MM.1S (cell line): ENCODE measurements at regions not wholly inside any gene's neighbourhood (a gene's known extent, or its start where the extent isn't known, plus 50 kb on each side); places are given as distances from the start of the nearest gene placed in this dataset.

Source experiments
- DNase-seq: peaks from one replicate; pipeline ENCODE4 v3.0.0-alpha.2; 2015
- H2AFZ ChIP-seq: fragments of 300-600 bp; sonication (generic); 2 replicates; pipeline ENCODE4 v1.6.0; 2016; ENCODE audit warnings: antibody characterized with exemption, low read length
- H3F3A ChIP-seq: fragments of 300-600 bp; sonication (generic); 2 replicates; pipeline ENCODE4 v1.6.1; 2016; ENCODE audit warnings: mild to moderate bottlenecking, antibody characterized with exemption, low read length, moderate library complexity, mixed read lengths; ENCODE audit not compliant: insufficient read depth
- H3K27ac ChIP-seq: fragments of 300-600 bp; sonication (generic); 2 replicates; pipeline ENCODE4 v1.5.1; 2016; ENCODE audit warnings: mild to moderate bottlenecking, low read length
- H3K27me3 ChIP-seq: fragments of 300-600 bp; sonication (generic); replicated peaks from 2 replicates; pipeline ENCODE4 v1.6.0; 2016; ENCODE audit warnings: low read length; ENCODE audit not compliant: insufficient read depth
- H3K36me3 ChIP-seq: fragments of 300-600 bp; sonication (generic); replicated peaks from 2 replicates; pipeline ENCODE4 v1.6.1; 2016; ENCODE audit warnings: mild to moderate bottlenecking, low read length, mixed read lengths; ENCODE audit not compliant: insufficient read depth
- H3K4me1 ChIP-seq: fragments of 300-600 bp; sonication (generic); 2 replicates; pipeline ENCODE4 v1.6.1; 2016; ENCODE audit warnings: low read length, mixed read lengths
- H3K4me2 ChIP-seq: fragments of 300-600 bp; sonication (generic); 2 replicates; pipeline ENCODE4 v1.6.0; 2016; ENCODE audit warnings: low read depth, low read length
- H3K4me3 ChIP-seq: fragments of 300-600 bp; sonication (generic); 2 replicates; pipeline ENCODE4 v1.5.1; 2016; ENCODE audit warnings: low read length, mixed read lengths
- H3K79me2 ChIP-seq: fragments of 300-600 bp; sonication (generic); 2 replicates; pipeline ENCODE4 v1.6.1; 2016; ENCODE audit warnings: mixed run types, low read length, mixed read lengths
- H3K9ac ChIP-seq: fragments of 300-600 bp; sonication (generic); 2 replicates; pipeline ENCODE4 v1.6.1; 2016; ENCODE audit warnings: low read length, mixed read lengths
- H3K9me2 ChIP-seq: fragments of 300-600 bp; sonication (generic); replicated peaks from 2 replicates; pipeline ENCODE4 v1.6.1; 2016; ENCODE audit warnings: mild to moderate bottlenecking, low read length, mixed read lengths; ENCODE audit not compliant: insufficient read depth
- H3K9me3 ChIP-seq: fragments of 300-600 bp; sonication (generic); replicated peaks from 2 replicates; pipeline ENCODE4 v1.6.1; 2016; ENCODE audit warnings: mild to moderate bottlenecking, low read length, mixed read lengths; ENCODE audit not compliant: insufficient read depth
- H4K20me1 ChIP-seq: fragments of 300-600 bp; sonication (generic); 2 replicates; pipeline ENCODE4 v1.6.1; 2016; ENCODE audit warnings: mild to moderate bottlenecking, low read length, moderate library complexity, mixed read lengths; ENCODE audit not compliant: insufficient read depth
- CTCF ChIP-seq: fragments of 300-600 bp; sonication (generic); IDR thresholded peaks from 2 replicates; pipeline ENCODE4 v1.5.1; 2016; ENCODE audit warnings: antibody characterized with exemption, low read length, mixed read lengths
- EZH2 ChIP-seq: fragments of 300-600 bp; sonication (generic); optimal IDR thresholded peaks from 2 replicates; pipeline ENCODE3; 2017; ENCODE audit warnings: low read depth, mild to moderate bottlenecking, antibody characterized with exemption, low read length, mixed read lengths
- EZH2phosphoT487 ChIP-seq: fragments of 300-600 bp; sonication (generic); IDR thresholded peaks from 2 replicates; pipeline ENCODE4 v1.6.1; 2018; ENCODE audit warnings: antibody characterized with exemption, low read length

GRCh38 chr10:69736886-69737641, 64.6 kb upstream of the COL13A1 start:
- H3K9ac ChIP-seq = no peak overlapping the region
- peaks cover 92% of the 10 kb centered on the region for H3K27me3 ChIP-seq
- no peak overlapping the region for H3K4me3 ChIP-seq
- no peaks in the 10 kb centered on the region for H3K9me3 ChIP-seq
- no peak overlapping the region for H3K4me2 ChIP-seq
- 0 out of 2 replicates have a peak, but pooled peaks cover 5% of the 10 kb centered on the region for H4K20me1 ChIP-seq
- no peak overlapping the region for H3K27ac ChIP-seq
- no peaks in the 10 kb centered on the region for H3K79me2 ChIP-seq
- no peaks in the 10 kb centered on the region for H3K9me2 ChIP-seq
- H3K36me3 ChIP-seq = no peaks in the 10 kb centered on the region
- TF ChIP-seq CTCF (no peak), EZH2phosphoT487 (no peak), EZH2 (no peak)
- H2AFZ ChIP-seq = no peak overlapping the region
- peaks cover 15% of the 10 kb centered on the region for H3K4me1 ChIP-seq
- DNase-seq = no peak
- H3F3A ChIP-seq = no peaks in the 10 kb centered on the region

DNA sequence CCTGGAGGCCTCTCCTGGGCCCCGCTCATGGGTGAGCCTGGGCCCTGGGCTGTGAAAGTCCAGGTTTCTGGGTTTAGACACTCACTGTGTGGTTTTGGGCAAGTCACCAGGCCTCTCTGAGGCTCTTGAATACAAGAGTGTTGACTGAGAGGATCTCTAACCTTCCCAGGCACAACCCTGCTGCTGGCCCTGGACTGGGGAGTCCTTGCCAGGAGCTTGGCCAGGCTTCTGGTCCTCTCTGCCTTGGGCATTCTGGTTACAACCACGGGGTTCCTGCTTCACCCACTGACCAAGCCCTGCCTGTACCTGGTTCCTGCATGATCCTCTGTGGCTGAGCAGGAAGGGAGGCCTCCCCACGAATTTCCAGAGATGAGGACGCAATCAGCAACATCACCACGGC, 63.6 kb upstream of the COL13A1 start:
- H3K36me3 ChIP-seq = no peaks in the 10 kb centered on the region
- no peaks in the 10 kb centered on the region for H3K79me2 ChIP-seq
- no peak overlapping the region for H3K4me3 ChIP-seq
- H3K4me1 ChIP-seq = peaks cover 15% of the 10 kb centered on the region
- no peak overlapping the region for H3K27ac ChIP-seq
- H3K9me3 ChIP-seq = no peaks in the 10 kb centered on the region
- DNase-seq = no peak
- H3F3A ChIP-seq = no peaks in the 10 kb centered on the region
- peaks cover 92% of the 10 kb centered on the region for H3K27me3 ChIP-seq
- TF ChIP-seq EZH2 (no peak), EZH2phosphoT487 (no peak), CTCF (no peak)
- no peak overlapping the region for H3K4me2 ChIP-seq
- no peaks in the 10 kb centered on the region for H3K9me2 ChIP-seq
- H4K20me1 ChIP-seq = 0 out of 2 replicates have a peak, but pooled peaks cover 5% of the 10 kb centered on the region
- H2AFZ ChIP-seq = no peak overlapping the region
- H3K9ac ChIP-seq = no peak overlapping the region

GRCh38 chr10:69738858-69739435, 62.8 kb upstream of the COL13A1 start:
- DNase-seq = no peak
- H3K27me3 ChIP-seq = peaks cover 92% of the 10 kb centered on the region
- H3K79me2 ChIP-seq = no peaks in the 10 kb centered on the region
- H3K9ac ChIP-seq = no peak overlapping the region
- no peaks in the 10 kb centered on the region for H3F3A ChIP-seq
- H3K9me2 ChIP-seq = no peaks in the 10 kb centered on the region
- H3K36me3 ChIP-seq = no peaks in the 10 kb centered on the region
- H3K4me3 ChIP-seq = no peak overlapping the region
- TF ChIP-seq CTCF (no peak), EZH2 (no peak), EZH2phosphoT487 (no peak)
- H2AFZ ChIP-seq = no peak overlapping the region
- no peak overlapping the region for H3K27ac ChIP-seq
- H4K20me1 ChIP-seq = 0 out of 2 replicates have a peak, but pooled peaks cover 5% of the 10 kb centered on the region
- no peaks in the 10 kb centered on the region for H3K9me3 ChIP-seq
- H3K4me2 ChIP-seq = no peak overlapping the region
- peaks cover 12% of the 10 kb centered on the region for H3K4me1 ChIP-seq
